Left hindlimb (tissue), 1 donor: ENCODE measurements at regions not wholly inside any gene's neighbourhood (a gene's known extent, or its start where the extent isn't known, plus 50 kb on each side); places are given as distances from the start of the nearest gene placed in this dataset.
"Not testable (repeated sequence)": the region's sequence is repeated elsewhere in the genome, so short reads cannot be mapped to it uniquely, and the experiment has no call there.

Source experiments
- DNase-seq: peaks from one replicate; pipeline ENCODE4 v3.0.0-alpha.2; 2018

DNA sequence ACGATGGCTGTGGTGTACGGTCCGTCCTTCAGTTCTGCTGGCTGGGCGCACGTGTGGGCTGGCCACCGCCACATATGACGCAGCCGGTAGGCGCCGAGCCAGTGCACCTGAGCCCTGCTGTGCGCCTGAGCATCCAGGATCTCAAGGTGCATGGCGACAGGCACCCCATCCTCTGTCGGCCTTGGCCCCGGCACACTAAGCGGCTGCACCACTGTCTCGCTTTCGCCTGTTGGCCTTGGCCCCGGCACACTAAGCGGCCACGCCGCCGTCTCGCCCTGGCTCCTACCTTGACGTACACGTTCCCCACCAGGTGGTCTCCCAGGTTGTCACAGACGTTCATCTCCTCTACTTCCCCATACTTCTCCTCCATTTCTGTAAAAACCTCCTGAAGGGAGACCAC, 4034.6 kb upstream of the TPTE start:
- not testable (repeated sequence) for DNase-seq

DNA sequence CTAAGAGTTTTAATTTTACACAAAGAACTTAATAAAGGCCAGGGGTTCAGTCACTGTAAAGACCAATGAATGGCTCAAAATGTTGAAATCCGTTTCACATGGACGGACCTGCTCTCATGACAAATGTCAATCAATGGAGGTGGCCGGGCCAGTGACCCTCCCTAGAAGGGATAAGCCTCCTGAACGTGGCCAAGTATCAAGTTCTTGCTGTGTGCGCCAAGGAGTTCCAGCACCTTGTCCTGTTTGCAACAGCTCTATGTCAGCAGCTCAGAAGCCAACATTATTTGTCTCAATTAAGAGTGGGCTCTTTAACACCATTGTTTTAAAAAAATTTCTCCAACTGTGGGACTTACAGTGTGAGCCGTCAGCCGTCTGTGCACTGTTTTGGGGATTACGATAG, 4028.7 kb upstream of the TPTE start:
- not testable (repeated sequence) for DNase-seq

DNA sequence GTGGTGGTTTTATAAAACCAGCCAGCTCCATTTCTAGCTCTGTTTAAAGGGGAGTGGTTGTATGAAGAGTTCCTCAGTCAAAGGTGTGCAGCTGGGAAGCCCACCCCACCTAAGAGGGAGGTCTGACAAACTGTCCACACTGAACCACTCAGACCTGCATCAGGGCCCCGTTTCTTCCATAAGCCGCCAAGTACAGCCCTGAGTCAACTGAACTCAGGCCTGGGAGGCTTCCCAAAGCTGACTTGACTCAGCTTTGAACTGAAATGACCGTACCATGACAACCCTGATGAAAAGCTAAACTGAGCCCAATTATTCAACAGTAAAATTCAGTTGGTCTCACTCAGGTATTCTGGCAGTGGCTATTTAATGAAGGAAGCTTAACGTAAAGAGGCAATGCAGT, 4027.4 kb upstream of the TPTE start:
- DNase-seq: not testable (repeated sequence)

DNA sequence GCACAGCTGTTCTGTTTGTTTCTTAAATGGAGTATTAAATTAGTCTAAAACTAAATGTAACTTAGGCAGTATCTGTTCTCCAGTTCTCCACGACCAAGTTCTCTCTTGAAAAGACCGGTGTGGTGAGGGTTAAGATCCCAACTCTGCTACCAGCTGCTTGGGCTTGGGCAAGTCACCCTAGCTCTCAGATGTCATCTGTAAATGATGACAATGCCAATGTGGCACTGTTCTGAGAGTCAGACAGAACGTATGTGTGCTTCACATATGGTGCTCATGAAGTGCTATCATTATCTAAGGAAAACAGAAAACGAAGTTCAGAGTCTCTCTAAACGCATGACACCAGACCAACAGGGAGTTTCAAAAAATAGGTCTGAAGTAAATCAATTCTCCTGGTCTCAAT, 4025.0 kb upstream of the TPTE start:
- DNase-seq: not testable (repeated sequence)

DNA sequence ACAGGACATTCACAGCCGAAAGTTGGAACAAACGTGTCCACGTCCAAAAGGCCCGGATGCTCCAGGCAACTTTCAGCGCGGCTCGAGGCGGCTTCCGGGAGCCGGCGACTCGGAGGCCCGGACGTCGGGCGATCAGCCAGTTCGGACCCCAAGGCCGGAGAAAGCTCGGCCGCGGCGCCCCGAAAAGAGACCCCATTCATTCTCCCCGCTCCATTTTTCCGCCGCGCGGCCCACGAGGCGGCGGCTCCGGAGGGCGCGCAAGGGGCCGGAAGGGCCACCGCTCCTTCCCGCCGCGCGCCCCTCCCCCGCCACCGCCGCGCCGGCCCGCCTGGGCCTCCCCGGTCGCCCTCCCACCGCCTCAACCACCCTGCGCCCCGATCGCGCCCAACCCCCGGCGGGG, 4022.7 kb upstream of the TPTE start:
- not testable (repeated sequence) for DNase-seq

DNA sequence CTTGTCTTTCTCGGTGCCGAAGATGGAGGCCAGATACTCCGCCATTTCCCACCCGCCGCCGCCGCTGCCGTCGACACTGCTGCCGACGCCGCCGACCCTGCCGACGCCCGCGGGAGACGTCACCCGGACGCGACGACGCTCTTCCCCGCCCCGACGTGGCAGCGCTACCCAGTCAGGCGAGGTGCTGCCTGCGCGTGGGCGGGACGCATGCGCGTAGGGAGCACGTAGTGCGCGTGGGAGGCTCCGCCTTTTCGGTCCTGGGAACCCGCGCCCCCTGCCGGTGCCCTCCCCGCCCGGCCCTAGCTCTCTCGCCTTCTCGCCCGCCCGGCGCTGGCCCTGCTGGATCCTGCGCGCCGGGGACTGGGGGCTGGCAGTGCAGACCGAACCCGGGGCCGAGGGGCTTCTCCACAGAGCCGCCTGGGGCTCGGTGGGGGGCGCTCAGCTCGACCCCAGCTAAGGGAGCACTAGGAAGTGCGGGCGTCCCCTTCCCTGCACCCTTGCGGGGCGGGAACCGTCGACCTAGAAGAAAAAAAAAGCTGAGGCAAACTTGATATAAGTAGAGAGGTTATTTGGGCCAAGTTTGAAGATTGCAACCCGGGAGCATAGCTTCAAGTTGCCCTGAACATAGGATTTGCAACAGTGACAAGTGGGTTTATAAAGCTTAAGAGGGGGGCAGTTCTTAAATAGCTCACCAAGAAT, 4022.1 kb upstream of the TPTE start:
- not testable (repeated sequence) for DNase-seq

DNA sequence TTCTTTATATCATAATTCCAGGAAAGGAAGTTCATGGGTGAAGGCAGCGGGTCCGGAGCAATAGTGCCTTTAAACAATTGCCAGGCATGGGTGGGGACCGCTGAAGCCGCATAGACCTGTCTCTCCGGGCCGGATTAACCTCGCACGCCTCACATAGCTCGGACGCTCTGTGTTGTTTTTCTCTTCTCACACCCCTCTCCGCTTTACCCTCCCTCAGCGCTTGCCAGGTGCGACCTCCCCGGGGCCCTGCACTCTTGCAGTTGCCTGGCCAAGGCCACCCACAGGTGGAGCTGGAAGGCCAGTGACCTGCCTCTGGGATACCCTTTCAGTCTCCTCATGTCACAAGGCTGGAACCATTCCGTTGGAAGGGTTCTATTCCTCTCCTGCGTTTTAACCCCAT, 4021.5 kb upstream of the TPTE start:
- DNase-seq: not testable (repeated sequence)

DNA sequence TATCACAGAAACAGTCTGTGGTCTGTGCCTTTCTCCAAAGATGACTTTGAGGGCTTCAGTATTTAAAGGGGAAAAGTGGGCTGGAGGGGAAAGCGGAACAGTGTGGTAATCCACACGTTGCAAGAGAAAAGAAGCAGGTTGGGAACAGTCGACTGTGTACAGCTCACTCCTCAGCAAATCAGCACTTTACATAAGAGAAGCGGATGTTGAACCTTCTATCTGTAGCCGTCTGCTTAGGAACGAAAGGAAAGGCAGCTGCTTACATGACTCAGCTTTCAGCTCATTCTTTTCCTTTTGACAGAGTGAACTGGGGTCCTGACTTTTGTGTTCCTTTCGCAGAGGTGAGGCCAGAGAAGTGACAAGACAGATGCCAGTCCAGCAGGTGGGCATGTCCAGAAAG, 4020.7 kb upstream of the TPTE start:
- not testable (repeated sequence) for DNase-seq

DNA sequence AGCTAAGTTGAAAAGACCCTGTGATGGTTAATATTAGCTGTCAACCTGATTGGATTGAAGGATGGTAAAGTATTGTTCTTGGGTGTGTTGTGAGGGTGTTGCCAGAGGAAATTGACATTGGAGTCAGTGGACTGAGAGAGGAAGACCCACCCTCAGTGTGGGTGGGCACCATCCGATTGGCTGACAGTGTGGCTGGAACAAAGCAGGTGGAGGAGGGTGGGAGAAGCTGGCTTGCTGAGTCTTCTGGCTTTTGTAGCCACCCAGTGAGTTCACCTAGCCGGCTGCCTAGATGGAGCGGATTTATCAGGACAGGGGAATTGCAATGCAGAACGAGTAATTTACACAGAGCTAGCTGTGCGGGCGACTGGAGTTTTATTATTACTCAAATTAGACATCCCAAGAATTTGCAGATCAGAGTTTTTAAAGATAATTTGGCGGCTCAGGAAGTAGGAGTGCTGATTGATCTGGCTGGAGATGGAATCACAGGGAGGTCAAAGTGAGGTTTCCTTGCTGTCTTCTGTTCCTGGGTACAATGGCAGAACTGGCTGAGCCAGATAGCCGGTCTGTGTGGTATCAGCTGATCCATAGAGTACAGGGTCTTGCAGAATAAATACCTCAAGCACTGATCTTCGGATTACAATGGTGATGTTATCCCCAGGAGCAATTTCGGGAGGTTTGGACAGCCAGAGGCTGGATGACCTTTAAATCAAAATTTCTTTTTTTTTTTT, 4015.1 kb upstream of the TPTE start:
- not testable (repeated sequence) for DNase-seq

DNA sequence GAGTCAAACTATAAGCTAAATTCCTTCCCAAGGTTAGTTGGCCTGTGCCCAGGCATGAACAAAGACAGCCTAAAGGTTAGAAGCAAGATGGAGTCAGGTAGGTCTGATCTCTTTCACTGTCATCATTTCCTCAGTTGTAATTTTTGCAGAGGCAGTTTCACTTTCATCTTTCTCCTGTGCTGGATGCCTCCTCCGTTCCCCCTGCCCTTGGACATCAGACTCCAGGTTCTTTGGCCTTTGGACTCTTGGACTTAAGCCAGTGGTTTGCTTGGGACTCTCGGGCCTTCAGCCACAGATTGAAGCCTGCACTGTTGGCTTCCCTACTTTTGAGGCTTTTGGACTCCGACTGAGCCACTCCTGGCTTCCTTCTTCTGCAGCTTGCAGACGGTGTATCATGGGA, 4013.8 kb upstream of the TPTE start:
- not testable (repeated sequence) for DNase-seq

DNA sequence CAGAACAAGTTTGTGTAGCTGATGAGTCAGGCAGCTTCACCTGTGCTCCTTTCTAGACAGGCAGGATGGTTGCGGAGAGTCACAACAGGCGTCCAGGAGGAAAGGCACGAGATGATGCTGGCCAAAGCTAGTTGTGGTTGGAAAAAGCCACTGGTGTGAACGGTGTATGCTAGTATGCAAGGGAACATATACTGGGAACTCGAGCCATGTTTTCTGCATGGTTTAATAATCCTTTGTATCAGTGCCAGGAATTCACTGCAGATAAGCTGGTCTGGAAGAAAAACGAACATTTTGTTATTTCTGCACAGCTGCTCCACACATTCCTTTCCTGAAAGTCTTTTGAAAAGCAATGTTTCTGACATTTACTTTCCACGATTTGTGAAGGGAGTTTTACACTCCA, 3999.6 kb upstream of the TPTE start:
- DNase-seq: not testable (repeated sequence)

DNA sequence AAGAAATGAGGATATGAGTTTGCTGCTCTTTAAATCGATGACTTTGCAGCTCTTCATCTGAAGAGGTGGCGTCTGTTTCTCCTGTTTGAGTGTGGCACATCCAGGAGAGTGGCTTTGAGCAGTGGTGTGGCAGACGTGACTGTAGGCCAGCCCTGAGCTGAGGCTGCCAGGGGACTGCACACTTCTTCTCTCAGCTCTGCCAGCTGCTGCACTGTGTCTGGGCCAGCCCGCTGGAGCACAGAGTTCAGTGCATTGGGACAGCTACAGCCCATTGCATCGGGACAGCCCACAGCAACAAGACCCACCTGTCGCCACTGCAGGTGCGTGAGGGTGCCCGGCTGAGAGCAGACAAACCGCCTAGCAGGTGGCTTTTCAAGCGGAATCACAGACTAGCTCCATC, 3995.2 kb upstream of the TPTE start:
- DNase-seq: not testable (repeated sequence)

DNA sequence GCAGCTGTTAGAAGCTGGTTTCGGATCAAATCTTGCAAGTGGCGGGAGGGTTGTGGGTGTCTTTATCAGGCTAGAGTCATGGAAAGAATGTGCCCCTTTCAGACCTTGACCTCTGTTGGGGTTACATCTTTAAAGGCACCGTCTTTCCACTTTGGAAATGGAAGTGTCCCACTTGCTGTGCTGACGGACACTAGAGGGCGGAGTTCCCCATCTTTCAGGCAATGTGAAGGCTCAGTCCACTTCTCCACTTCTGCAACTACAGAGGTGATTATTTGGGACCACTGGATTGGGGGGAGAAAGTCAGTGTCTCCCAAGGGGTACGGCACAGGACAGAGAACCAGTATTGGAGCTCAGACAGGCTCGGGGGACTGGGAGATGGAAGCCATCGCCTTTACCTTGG, 3990.7 kb upstream of the TPTE start:
- DNase-seq: not testable (repeated sequence)

DNA sequence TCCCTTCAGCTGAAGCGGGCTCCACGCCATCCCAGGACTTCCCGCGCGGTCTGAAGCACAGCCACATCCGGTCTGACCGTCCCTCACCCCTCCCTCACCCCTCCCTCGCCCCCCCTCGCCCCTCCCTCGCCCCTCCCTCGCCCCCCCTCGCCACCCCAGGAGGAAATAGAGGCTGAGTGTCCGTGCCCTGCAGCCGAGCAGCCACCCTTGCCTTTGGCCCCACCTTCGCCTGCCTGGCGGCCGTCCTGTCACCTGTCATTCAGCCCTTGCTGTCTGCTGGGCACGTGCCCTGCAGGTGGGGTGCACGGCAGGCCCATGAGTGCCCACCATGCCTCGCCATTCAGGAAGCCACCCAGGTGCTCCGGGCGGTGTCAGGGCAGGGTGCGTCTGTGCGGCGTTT, 3988.1 kb upstream of the TPTE start:
- DNase-seq: not testable (repeated sequence)

DNA sequence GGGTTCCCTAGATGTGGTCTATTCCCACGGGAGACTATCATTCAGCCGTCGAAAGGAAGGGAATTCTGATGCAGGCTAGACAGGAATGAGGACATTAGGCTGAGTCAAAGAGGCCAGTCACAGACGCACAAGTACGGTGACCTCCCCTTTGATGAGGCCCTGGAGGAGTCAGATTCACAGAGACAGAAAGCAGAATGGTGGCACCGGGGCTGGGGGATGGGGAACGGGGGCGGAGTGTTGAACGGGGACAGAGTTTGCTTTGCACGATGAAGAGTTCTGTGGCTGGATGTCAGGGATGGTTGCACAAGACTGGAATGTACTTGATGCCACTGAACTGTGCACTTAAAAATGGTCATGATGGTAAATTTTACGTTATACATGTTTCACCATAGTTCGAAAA, 3983.1 kb upstream of the TPTE start:
- DNase-seq: not testable (repeated sequence)

DNA sequence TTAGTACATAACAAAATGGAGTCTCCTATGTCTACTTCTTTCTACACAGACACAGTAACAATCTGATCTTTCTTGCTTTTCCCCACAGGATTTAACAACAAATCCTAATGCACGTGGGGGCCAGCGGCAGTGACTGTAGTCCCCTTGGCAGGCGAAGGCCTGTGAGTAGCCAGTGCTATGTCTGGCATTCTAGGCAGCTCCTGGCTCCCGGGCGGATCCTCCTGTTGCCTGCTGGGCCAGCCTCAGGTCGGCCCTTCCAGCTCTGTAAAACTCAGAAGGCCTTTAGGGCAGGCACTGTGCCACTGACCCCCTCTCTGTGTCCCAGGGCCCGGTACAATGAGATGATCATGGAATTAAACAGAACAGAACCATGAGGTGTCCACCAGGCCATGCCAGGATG, 3981.7 kb upstream of the TPTE start:
- DNase-seq: not testable (repeated sequence)

DNA sequence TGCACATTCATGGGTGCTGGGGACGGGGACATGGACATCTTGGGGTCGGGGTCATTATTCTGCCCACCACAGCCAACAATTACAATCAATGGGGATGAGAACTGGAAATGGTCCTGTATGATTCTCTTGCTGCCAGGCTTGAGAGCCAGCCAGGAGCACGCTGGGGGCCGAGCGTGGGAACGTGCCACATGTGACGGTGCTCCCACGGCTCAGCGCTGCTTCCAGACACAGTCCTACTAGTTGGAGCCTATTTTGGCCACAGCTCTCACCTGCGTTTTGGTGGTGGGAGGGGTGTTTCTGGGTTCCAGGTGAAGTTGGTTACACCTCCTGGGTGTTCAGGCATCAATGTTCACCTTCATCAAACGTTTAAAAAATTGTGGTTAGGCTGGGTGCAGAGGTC, 3980.3 kb upstream of the TPTE start:
- not testable (repeated sequence) for DNase-seq

DNA sequence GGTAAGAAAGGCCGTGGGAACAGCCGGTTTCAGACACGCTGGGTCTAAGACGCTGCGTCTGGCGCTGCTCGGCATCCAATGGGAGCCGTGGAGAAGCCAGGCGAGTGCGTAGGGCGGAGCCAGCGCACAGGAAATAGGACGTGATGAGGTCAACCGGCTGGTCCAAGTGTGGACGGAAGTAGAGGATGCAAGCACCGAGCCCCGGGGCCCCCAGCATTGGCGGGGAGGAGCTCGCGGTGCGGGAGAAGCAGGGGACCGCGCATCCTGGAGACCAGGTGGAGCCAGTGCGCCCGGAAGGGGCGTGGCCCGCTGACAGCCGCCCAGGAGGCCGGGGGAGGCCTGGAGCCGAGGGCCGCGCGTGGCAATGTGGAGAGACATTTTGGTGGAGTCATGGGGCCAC, 3976.1 kb upstream of the TPTE start:
- DNase-seq: not testable (repeated sequence)

DNA sequence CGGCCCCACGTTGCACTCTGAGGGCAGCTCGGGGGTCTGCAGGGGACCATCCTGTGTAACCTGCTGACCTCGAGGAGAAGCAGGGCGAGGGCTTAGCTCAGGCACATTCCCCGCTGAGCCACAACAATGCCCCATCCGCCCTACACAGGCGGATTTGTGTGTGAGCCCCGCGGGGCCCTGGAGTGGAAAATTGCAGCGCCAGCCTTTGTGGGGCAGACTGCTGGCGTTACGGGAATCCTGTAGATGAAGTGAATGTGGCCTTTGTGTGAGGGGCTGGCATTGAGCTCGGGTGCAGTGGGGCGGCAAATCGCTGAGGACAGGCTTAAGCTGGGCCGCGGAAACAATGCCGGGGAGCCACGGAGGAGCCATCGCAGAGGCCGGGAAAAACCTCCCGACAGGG, 3970.3 kb upstream of the TPTE start:
- DNase-seq: not testable (repeated sequence)

DNA sequence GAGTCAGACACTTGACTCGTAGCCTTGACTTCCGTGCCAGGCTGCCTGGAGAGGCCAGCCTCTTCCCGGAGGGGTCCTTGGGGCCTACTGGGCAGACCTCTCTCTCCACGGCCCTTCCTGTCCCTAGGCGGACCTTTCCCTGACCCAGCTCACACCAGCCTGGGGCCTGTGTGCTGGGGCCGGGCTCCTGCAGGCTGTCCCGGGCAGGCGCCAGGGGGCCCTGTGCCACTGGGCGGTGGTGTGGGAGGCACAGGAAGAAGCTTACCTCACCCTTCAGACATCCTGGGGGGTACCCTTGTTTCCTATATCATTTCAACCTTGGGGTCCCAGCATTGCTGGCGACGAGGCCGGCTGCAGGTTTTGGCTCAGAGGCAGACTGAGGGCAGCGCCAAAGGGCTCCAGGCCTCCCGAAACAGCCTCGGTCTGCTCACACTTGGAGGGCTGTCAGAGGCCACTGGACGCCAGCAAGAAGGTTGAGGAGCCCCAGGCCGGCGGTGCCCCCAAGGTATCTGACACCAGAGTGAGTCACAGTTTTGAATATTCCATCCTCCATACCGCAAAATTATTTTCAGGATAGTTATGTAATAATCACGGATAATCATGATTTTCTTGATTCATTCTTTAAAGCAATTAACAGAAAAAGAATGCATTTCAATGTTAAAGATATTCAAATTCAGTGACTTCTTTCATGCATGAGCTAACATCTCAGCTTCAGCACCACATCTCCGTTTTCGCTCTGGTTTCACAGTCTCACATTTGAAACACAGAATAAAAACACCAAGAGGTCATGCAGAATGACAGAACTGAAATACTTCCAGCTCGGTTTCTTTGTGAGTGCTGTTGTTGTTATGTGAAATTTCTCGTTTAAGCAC, 3967.6 kb upstream of the TPTE start:
- not testable (repeated sequence) for DNase-seq

DNA sequence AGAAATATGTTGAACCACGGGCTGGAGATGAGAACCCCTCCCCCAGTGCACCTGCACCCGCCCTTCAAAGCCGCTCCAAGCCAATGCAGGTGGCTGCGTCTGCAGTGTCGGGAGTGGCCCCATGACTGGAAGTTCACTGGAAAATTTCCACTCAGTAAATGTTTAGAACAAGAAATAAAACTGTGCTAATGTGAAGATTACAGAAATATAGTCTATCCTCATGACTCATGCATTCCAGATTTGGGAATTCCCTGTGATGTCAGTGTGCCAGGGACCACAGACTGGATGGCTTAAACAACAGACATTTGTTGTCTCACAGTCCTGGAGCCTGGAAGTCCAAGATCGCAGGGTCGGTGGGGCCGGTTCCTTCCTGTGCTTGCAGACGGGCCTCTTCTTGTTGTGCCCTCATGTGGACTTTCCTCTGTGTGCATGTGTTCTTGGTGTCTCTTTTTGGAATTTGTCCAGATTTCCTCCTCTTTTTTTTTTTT, 3967.0 kb upstream of the TPTE start:
- DNase-seq: not testable (repeated sequence)

DNA sequence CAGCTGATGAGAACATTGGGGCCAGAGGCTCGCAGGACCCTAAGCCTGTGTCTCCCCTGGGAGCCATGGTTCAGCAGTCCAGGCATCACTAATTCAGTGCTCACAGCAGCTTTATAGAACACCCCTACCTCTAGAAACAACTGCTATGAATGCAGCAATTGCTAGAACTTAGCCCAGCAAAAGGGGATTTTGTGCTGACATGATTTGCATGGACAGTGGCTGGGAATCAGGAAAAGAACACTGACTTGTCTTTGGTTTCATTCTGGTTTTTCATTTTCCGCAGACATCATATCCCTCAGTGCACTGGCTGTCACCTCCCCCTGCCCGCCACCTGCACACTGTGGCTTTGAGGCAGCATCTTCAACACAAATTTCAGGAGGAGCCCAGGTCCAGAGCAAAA, 3964.9 kb upstream of the TPTE start:
- not testable (repeated sequence) for DNase-seq

DNA sequence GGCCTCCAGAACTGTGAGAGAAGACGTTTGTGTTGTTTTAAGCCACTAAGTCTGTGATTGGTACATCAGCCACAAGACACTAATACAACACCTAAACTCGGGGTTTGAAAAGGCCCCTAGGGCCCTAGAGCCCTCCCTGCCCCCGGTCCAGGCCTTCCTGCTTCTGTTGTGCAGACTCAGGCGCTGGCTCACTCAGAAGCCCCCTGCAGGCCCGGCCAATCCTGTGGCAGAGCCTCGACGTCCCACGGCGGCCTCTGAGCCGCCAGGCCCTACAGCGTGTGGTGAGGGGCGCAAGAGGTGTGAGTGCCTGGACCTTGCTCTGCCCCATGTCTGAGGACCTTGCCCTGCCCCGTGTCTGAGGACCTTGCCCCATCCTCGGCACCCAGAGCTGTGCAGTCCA, 3964.0 kb upstream of the TPTE start:
- DNase-seq: not testable (repeated sequence)
